NCI-H2107 treated with DMSO at 0.1 percent for 48 hours (cell line): ENCODE measurements at regions not wholly inside any gene's neighbourhood (a gene's known extent, or its start where the extent isn't known, plus 50 kb on each side); places are given as distances from the start of the nearest gene placed in this dataset.
"Not testable (repeated sequence)": the region's sequence is repeated elsewhere in the genome, so short reads cannot be mapped to it uniquely, and the experiment has no call there.

ENCODE experiments used
- DNase-seq: peaks from one replicate; lab custom pipeline; 2025; ENCODE audit not compliant: unreplicated experiment; lab: John Stamatoyannopoulos, UW

- no peak for DNase-seq
Measured at GRCh38 chr7:12827219-12827821, 139.9 kb downstream of the ARL4A start.

GRCh38 chr7:12827920-12828319, 140.5 kb downstream of the ARL4A start:
- DNase-seq: no peak

GRCh38 chr7:12831024-12831423, 143.6 kb downstream of the ARL4A start:
- DNase-seq: no peak

GRCh38 chr7:12833829-12834228, 146.4 kb downstream of the ARL4A start:
- no peak for DNase-seq

- no peak for DNase-seq
Measured at GRCh38 chr7:12834782-12835181, 147.3 kb downstream of the ARL4A start.

GRCh38 chr7:12839508-12840153, 152.2 kb downstream of the ARL4A start:
- DNase-seq: peak; percentile 19

GRCh38 chr7:12844732-12845131, 157.3 kb downstream of the ARL4A start:
- DNase-seq: not testable (repeated sequence)

- no peak for DNase-seq
Measured at GRCh38 chr7:12847001-12847400, 159.6 kb downstream of the ARL4A start.

- DNase-seq: no peak
Measured at GRCh38 chr7:12851142-12851541, 163.7 kb downstream of the ARL4A start.

- no peak for DNase-seq
Measured at GRCh38 chr7:12851841-12852240, 164.4 kb downstream of the ARL4A start.

- no peak for DNase-seq
Measured at GRCh38 chr7:12855036-12855435, 167.6 kb downstream of the ARL4A start.

GRCh38 chr7:12859761-12860160, 172.3 kb downstream of the ARL4A start:
- no peak for DNase-seq

- no peak for DNase-seq
Measured at GRCh38 chr7:12861070-12861469, 173.6 kb downstream of the ARL4A start.

- no peak for DNase-seq
Measured at GRCh38 chr7:12862146-12862545, 174.7 kb downstream of the ARL4A start.

GRCh38 chr7:12864470-12865046, 177.1 kb downstream of the ARL4A start:
- DNase-seq: no peak

- DNase-seq: no peak
Measured at GRCh38 chr7:12865593-12865992, 178.2 kb downstream of the ARL4A start.

GRCh38 chr7:12866207-12866606, 178.8 kb downstream of the ARL4A start:
- no peak for DNase-seq

- DNase-seq: no peak
Measured at GRCh38 chr7:12868027-12868426, 180.6 kb downstream of the ARL4A start.

GRCh38 chr7:12870219-12870618, 182.8 kb downstream of the ARL4A start:
- DNase-seq: no peak

- no peak for DNase-seq
Measured at GRCh38 chr7:12872487-12872886, 185.1 kb downstream of the ARL4A start.

GRCh38 chr7:12873571-12873970, 186.1 kb downstream of the ARL4A start:
- no peak for DNase-seq

- no peak for DNase-seq
Measured at GRCh38 chr7:12879139-12879538, 191.7 kb downstream of the ARL4A start.

- no peak for DNase-seq
Measured at GRCh38 chr7:12881712-12882111, 194.3 kb downstream of the ARL4A start.
